Keratinocyte (primary cell): ENCODE measurements at regions not wholly inside any gene's neighbourhood (a gene's known extent, or its start where the extent isn't known, plus 50 kb on each side); places are given as distances from the start of the nearest gene placed in this dataset.

Experiments
- DNase-seq: peaks from one replicate; pipeline ENCODE4 v3.0.0-alpha.2; 2011; ENCODE audit warnings: low read depth, missing footprints, low spot score
- FAIRE-seq: peaks from 2 replicates; lab custom pipeline; 2011; peaks lifted over from hg19 to GRCh38; lab: Jason Lieb, UNC
- H2AFZ ChIP-seq: 2 replicates; pipeline ENCODE4 v1.6.0; 2012; ENCODE audit warnings: low read length, control low read depth, inconsistent platforms; ENCODE audit not compliant: control insufficient read depth
- H3K27ac ChIP-seq: 2 replicates; pipeline ENCODE4 v1.5.1; 2011; ENCODE audit warnings: low read length; ENCODE audit not compliant: control insufficient read depth, insufficient read depth
- H3K27me3 ChIP-seq: 3 replicates; pipeline ENCODE4 v1.6.0; 2011; ENCODE audit warnings: low read length; ENCODE audit not compliant: control insufficient read depth, insufficient read depth; ENCODE audit errors: extremely low read depth
- H3K36me3 ChIP-seq, 2 experiments: 2 replicates in 1 of 2; 3 replicates in 1 of 2; pipeline ENCODE4 v1.5.1; 2011; ENCODE audit warnings: low read length in 2 of 2, mild to moderate bottlenecking in 1 of 2; ENCODE audit not compliant: control insufficient read depth in 2 of 2, insufficient read depth in 2 of 2; ENCODE audit errors: extremely low read depth in 1 of 2
- H3K4me1 ChIP-seq: 3 replicates; pipeline ENCODE4 v1.5.1; 2011; ENCODE audit warnings: low read length; ENCODE audit not compliant: control insufficient read depth, insufficient read depth; ENCODE audit errors: extremely low read depth
- H3K4me2 ChIP-seq: 3 replicates; pipeline ENCODE4 v1.6.0; 2011; ENCODE audit warnings: low read depth, low read length; ENCODE audit not compliant: control insufficient read depth, insufficient read depth; ENCODE audit errors: extremely low read depth
- H3K4me3 ChIP-seq, 3 experiments: fragments of 200-600 bp in 1 of 3; sonication (generic) in 1 of 3; 2 replicates in 2 of 3; 3 replicates in 1 of 3; pipeline ENCODE4 v1.5.1; 2011 to 2016; ENCODE audit warnings: low read length in 3 of 3, mild to moderate bottlenecking in 3 of 3, control low read depth in 2 of 3, inconsistent platforms in 1 of 3, low read depth in 1 of 3, mixed read lengths in 1 of 3, mixed run types in 1 of 3, moderate library complexity in 1 of 3; ENCODE audit not compliant: control insufficient read depth in 2 of 3, insufficient read depth in 2 of 3; ENCODE audit errors: extremely low read depth in 1 of 3
- H3K79me2 ChIP-seq: 2 replicates; pipeline ENCODE4 v1.6.0; 2012; ENCODE audit warnings: low read length; ENCODE audit not compliant: control insufficient read depth, insufficient read depth
- H3K9ac ChIP-seq: 3 replicates; pipeline ENCODE4 v1.6.0; 2011; ENCODE audit warnings: low read length; ENCODE audit not compliant: control insufficient read depth, insufficient read depth; ENCODE audit errors: extremely low read depth
- H3K9me1 ChIP-seq: 3 replicates; pipeline ENCODE4 v1.6.0; 2011; ENCODE audit warnings: low read length; ENCODE audit not compliant: control insufficient read depth, insufficient read depth; ENCODE audit errors: extremely low read depth
- H3K9me3 ChIP-seq: 2 replicates; pipeline ENCODE4 v1.5.1; 2012; ENCODE audit warnings: low read depth, low read length; ENCODE audit not compliant: control insufficient read depth
- H4K20me1 ChIP-seq: 3 replicates; pipeline ENCODE4 v1.6.0; 2011; ENCODE audit warnings: low read length; ENCODE audit not compliant: control insufficient read depth, insufficient read depth; ENCODE audit errors: extremely low read depth
- EZH2 ChIP-seq: IDR thresholded peaks from one replicate; pipeline ENCODE4 v1.6.1; 2012; ENCODE audit warnings: inconsistent platforms, mild to moderate bottlenecking, low read length, moderate library complexity
- dilution Hi-C: fragments of 300-500 bp; cut with MboI; formaldehyde crosslinking; loops from one replicate; pipeline ENCODE4 v1.7.0; 2020; ENCODE audit warnings: low sequenced_read_pairs; ENCODE audit not compliant: extremely low pct_ligation_motif_present
- TF ChIP-seq, protein P1 (sequence below), 3 experiments: IDR thresholded peaks in 1 of 3; conservative IDR thresholded peaks in 1 of 3; optimal IDR thresholded peaks in 1 of 3; 2 replicates in 2 of 3; 3 replicates in 1 of 3; pipeline versions ENCODE3 to v1.5.1; 2011; ENCODE audit warnings: low read length in 3 of 3, mild to moderate bottlenecking in 3 of 3, moderate library complexity in 2 of 3, control low read depth in 1 of 3, inconsistent platforms in 1 of 3; ENCODE audit not compliant: insufficient read depth in 2 of 3; ENCODE audit errors: extremely low read depth in 1 of 3

DNA sequence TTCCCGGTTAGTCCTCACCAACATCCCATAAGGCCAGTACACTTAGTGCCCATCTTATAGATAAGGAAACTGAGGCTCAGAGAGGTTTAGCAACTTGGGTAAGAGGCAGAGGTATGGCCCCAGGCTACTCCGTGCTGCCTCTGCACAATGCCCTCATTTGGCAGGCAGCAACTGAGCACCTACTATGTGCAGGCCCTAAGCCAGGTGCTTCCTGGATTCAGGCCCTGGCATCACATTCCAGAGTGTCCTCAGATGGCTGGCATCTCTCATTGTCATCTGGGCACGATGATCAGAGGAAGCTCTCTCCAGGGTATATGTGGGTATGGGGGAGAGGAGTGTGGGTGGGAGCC is 53.8 kb upstream of the PSD2 start:
- no peak for FAIRE-seq
- H3K27me3 ChIP-seq = peaks cover 24% of the 10 kb centered on the region

DNA sequence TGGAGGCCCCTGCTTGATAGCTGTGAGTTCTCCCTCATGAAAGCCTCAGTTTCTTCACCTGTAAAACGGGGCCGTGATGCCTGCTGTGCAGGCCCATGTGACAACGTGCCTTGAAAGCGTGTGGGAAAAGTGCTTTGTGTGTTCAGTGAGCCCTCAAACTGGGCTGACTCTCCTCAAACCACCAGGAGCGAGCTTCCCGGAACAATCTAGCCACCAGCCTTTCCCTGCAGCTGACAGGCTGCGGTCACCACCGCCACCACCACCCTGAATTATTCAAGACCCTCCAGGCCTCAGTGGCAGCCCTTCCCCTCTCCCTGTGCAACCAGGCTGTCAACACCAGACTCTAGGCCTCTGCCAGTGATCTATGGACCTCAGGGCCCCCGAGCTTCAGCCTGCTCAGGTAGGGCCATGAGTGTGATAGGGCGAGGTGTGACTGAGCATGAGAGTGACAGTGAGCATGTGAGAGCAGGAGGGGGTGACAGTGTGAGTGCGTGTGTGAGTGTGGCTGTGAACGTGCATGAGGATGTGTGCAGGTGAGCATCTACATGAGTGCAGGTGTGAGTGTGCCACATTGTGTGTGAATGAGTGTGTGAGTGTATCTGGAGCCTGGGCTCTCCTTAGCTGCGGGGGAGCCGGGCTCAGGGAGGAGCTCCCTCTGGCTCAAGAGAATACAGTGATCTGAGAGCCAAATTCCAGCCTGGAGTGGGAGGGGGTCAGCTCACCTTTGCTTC is 53.3 kb upstream of the PSD2 start:
- no peaks in the 10 kb centered on the region for H4K20me1 ChIP-seq
- no peak overlapping the region for H3K4me2 ChIP-seq
- no peaks in the 10 kb centered on the region for H3K79me2 ChIP-seq
- H3K4me1 ChIP-seq = peaks cover 16% of the 10 kb centered on the region
- no peak overlapping the region for H3K4me3 ChIP-seq
- DNase-seq (no peak), FAIRE-seq (no peak)
- no peak for TF ChIP-seq EZH2
- TF ChIP-seq, protein P1, sequence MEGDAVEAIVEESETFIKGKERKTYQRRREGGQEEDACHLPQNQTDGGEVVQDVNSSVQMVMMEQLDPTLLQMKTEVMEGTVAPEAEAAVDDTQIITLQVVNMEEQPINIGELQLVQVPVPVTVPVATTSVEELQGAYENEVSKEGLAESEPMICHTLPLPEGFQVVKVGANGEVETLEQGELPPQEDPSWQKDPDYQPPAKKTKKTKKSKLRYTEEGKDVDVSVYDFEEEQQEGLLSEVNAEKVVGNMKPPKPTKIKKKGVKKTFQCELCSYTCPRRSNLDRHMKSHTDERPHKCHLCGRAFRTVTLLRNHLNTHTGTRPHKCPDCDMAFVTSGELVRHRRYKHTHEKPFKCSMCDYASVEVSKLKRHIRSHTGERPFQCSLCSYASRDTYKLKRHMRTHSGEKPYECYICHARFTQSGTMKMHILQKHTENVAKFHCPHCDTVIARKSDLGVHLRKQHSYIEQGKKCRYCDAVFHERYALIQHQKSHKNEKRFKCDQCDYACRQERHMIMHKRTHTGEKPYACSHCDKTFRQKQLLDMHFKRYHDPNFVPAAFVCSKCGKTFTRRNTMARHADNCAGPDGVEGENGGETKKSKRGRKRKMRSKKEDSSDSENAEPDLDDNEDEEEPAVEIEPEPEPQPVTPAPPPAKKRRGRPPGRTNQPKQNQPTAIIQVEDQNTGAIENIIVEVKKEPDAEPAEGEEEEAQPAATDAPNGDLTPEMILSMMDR (optimal IDR thresholded peaks at IDR 0.05 in 1 of 3, IDR thresholded peaks at IDR 0.05 in 1 of 3, conservative IDR thresholded peaks at IDR 0.05 in 1 of 3; ENCODE audit: extremely low read depth in 1 of 3, insufficient read depth in 2 of 3, low read length in 3 of 3) = no peak
- dilution Hi-C loops = no loop called here
- no peak overlapping the region for H2AFZ ChIP-seq
- no peaks in the 10 kb centered on the region for H3K9me1 ChIP-seq
- H3K9ac ChIP-seq = no peak overlapping the region
- H3K36me3 ChIP-seq = no peaks in the 10 kb centered on the region
- H3K27me3 ChIP-seq = peaks cover 30% of the 10 kb centered on the region
- H3K9me3 ChIP-seq = no peaks in the 10 kb centered on the region
- H3K27ac ChIP-seq = no peak overlapping the region

More for the DNA sequence above, 53.8 kb upstream of the PSD2 start:
- Histone ChIP-seq H3K4me1 (peaks cover 11% of the 10 kb centered on the region), H3K4me3 (no peak overlapping the region), H3K9me1 (no peaks in the 10 kb centered on the region), H3K9me3 (no peaks in the 10 kb centered on the region), H3K4me2 (no peak overlapping the region), H3K36me3 (no peaks in the 10 kb centered on the region), H4K20me1 (no peaks in the 10 kb centered on the region), H2AFZ (no peak overlapping the region), H3K79me2 (no peaks in the 10 kb centered on the region), H3K27ac (no peak overlapping the region), H3K9ac (no peak overlapping the region)
- DNase-seq = no peak
- TF ChIP-seq, protein P1 (optimal IDR thresholded peaks at IDR 0.05 in 1 of 3, IDR thresholded peaks at IDR 0.05 in 1 of 3, conservative IDR thresholded peaks at IDR 0.05 in 1 of 3; ENCODE audit: extremely low read depth in 1 of 3, insufficient read depth in 2 of 3, low read length in 3 of 3) = no peak
- no peak for TF ChIP-seq EZH2
- dilution Hi-C loops = no loop called here
